ENCODE measurements at regions not wholly inside any gene's neighbourhood (a gene's known extent, or its start where the extent isn't known, plus 50 kb on each side); places are given as distances from the start of the nearest gene placed in this dataset.
A peak's percentile ranks its signal among the peaks of the same experiment; 100 is the strongest.

- DNase-seq: no peak
Observed at GRCh38 chr2:177153805-177154204, 58.8 kb upstream of the HNRNPA3 start.

- DNase-seq: no peak
Observed at GRCh38 chr2:177154809-177155208, 57.8 kb upstream of the HNRNPA3 start.

GRCh38 chr2:177155631-177156030 lies 57.0 kb upstream of the HNRNPA3 start:
- DNase-seq: no peak

GRCh38 chr2:177161741-177162460 lies 50.7 kb upstream of the HNRNPA3 start:
- peak; percentile 47 to 57 (median 54) for DNase-seq

Measured in suppressor macrophage treated with lipopolysaccharide for 1 hour (primary cell).